Liver (tissue), 7 donors: ENCODE measurements at regions not wholly inside any gene's neighbourhood (a gene's known extent, or its start where the extent isn't known, plus 50 kb on each side); places are given as distances from the start of the nearest gene placed in this dataset.

Experiments used
- DNase-seq: peaks from one replicate; pipeline ENCODE4 v3.0.0-alpha.2; 2017; ENCODE audit warnings: low spot score
- H3K27ac ChIP-seq, 2 donors: one replicate each; pipeline ENCODE4 v1.7.0; 2013; ENCODE audit warnings: inconsistent platforms in 2 of 2, low read length in 2 of 2, control low read depth in 1 of 2, low read depth in 1 of 2, mild to moderate bottlenecking in 1 of 2
- H3K27me3 ChIP-seq, 4 donors: one replicate each; pipeline versions ENCODE4 v1.6.1 to v1.7.0; 2013; ENCODE audit warnings: low read length in 3 of 4, inconsistent platforms in 1 of 4, mild to moderate bottlenecking in 1 of 4, moderate library complexity in 1 of 4; ENCODE audit not compliant: control insufficient read depth in 4 of 4, insufficient read depth in 4 of 4
- H3K36me3 ChIP-seq, 4 donors: one replicate each; pipeline versions ENCODE4 v1.6.1 to v1.7.0; 2013; ENCODE audit warnings: low read length in 3 of 4, mild to moderate bottlenecking in 3 of 4, low read depth in 1 of 4, moderate library complexity in 1 of 4; ENCODE audit not compliant: control insufficient read depth in 4 of 4, insufficient read depth in 3 of 4
- H3K4me1 ChIP-seq, 4 donors: one replicate each; pipeline versions ENCODE4 v1.6.1 to v1.7.0; 2013; ENCODE audit warnings: low read length in 3 of 4, mild to moderate bottlenecking in 3 of 4, moderate library complexity in 1 of 4; ENCODE audit not compliant: control insufficient read depth in 4 of 4, insufficient read depth in 4 of 4
- H3K4me3 ChIP-seq, 3 donors: one replicate each; pipeline versions ENCODE4 v1.6.1 to v1.7.0; 2013; ENCODE audit warnings: low read length in 3 of 3, control low read depth in 1 of 3, low read depth in 1 of 3, mild to moderate bottlenecking in 1 of 3
- H3K9ac ChIP-seq, 2 donors: one replicate each; pipeline ENCODE4 v1.7.0; 2013; ENCODE audit warnings: low read length in 2 of 2, mild to moderate bottlenecking in 2 of 2, moderate library complexity in 2 of 2, control low read depth in 1 of 2, low read depth in 1 of 2
- H3K9me3 ChIP-seq, 4 donors: one replicate each; pipeline versions ENCODE4 v1.6.1 to v1.7.0; 2013; ENCODE audit warnings: low read length in 3 of 4; ENCODE audit not compliant: control insufficient read depth in 4 of 4
- EGR1 ChIP-seq, 2 donors: IDR thresholded peaks; 2 replicates each; pipeline ENCODE4 v1.6.1; 2016 to 2018; ENCODE audit warnings: antibody characterized with exemption in 2 of 2, low read depth in 2 of 2
- FOXA1 ChIP-seq: IDR thresholded peaks from 2 replicates; pipeline ENCODE4 v1.6.1; 2016; ENCODE audit warnings: antibody characterized with exemption
- FOXA2 ChIP-seq: IDR thresholded peaks from 2 replicates; pipeline ENCODE4 v1.6.1; 2016; ENCODE audit warnings: antibody characterized with exemption
- HNF4A ChIP-seq, 2 donors: conservative IDR thresholded peaks; 2 replicates each; pipeline ENCODE4 v1.6.1; 2016; ENCODE audit warnings: antibody characterized with exemption in 2 of 2, mild to moderate bottlenecking in 2 of 2
- HNF4G ChIP-seq: IDR thresholded peaks from 2 replicates; pipeline ENCODE4 v1.6.1; 2016; ENCODE audit warnings: antibody characterized with exemption
- JUND ChIP-seq, 2 donors: IDR thresholded peaks; 2 replicates each; pipeline ENCODE4 v1.6.1; 2016; ENCODE audit warnings: antibody characterized with exemption in 2 of 2
- NR2F2 ChIP-seq: IDR thresholded peaks from 2 replicates; pipeline ENCODE4 v1.6.1; 2016; ENCODE audit warnings: antibody characterized with exemption
- REST ChIP-seq: IDR thresholded peaks from 2 replicates; pipeline ENCODE4 v1.6.1; 2016; ENCODE audit warnings: antibody characterized with exemption, mild to moderate bottlenecking
- SP1 ChIP-seq: IDR thresholded peaks from 2 replicates; pipeline ENCODE4 v1.6.1; 2018; ENCODE audit warnings: antibody characterized with exemption, mild to moderate bottlenecking
- YY1 ChIP-seq: IDR thresholded peaks from 2 replicates; pipeline ENCODE4 v1.6.1; 2016; ENCODE audit warnings: antibody characterized with exemption, mild to moderate bottlenecking
- WGBS: extraction: QIAGEN DNeasy Blood & Tissue Kit; methylation state at CpG from one replicate; pipeline ENCODE4 v1.1.7; 2013; 5-methylcytosine and 5-hydroxymethylcytosine counted together
- TF ChIP-seq, protein P1 (sequence below): IDR thresholded peaks from 2 replicates; pipeline ENCODE4 v1.6.1; 2016; ENCODE audit warnings: antibody characterized with exemption
- TF ChIP-seq, protein P2 (sequence below): IDR thresholded peaks from 2 replicates; pipeline ENCODE4 v1.6.1; 2016; ENCODE audit warnings: antibody characterized with exemption
- donor health status: healthy.
- donor health status: healthy.
- donor health status: healthy.
- donor health status: healthy.

GRCh38 chr7:53272081-53272480, 236.6 kb downstream of the POM121L12 start (continued):
- TF ChIP-seq REST (no peak), FOXA1 (no peak), HNF4A (conservative IDR thresholded peaks at IDR 0.05) (no peak), HNF4G (no peak), JUND (IDR thresholded peaks at IDR 0.05) (no peak), SP1 (no peak), NR2F2 (no peak), EGR1 (IDR thresholded peaks at IDR 0.05; ENCODE audit: low read depth in 2 of 2) (no peak), FOXA2 (no peak), YY1 (no peak)
- TF ChIP-seq, protein P1, sequence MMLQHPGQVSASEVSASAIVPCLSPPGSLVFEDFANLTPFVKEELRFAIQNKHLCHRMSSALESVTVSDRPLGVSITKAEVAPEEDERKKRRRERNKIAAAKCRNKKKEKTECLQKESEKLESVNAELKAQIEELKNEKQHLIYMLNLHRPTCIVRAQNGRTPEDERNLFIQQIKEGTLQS, result no peak

GRCh38 chr7:53281312-53281711, 245.9 kb downstream of the POM121L12 start:
- TF ChIP-seq SP1, result no peak
- Histone ChIP-seq H3K4me1 (no peaks in the 10 kb centered on the region), H3K27me3 (no peaks in the 10 kb centered on the region), H3K9me3 (no peaks in the 10 kb centered on the region), H3K36me3 (no peaks in the 10 kb centered on the region), H3K4me3 (no peak overlapping the region), H3K9ac (no peak overlapping the region), H3K27ac (no peak overlapping the region)
- no peak for DNase-seq
- 84% methylated on average over 5 of the region's 5 CpGs for WGBS

GRCh38 chr7:53292341-53292740, 256.9 kb downstream of the POM121L12 start:
- Histone ChIP-seq H3K36me3 (no peaks in the 10 kb centered on the region), H3K27me3 (no peaks in the 10 kb centered on the region), H3K9me3 (no peaks in the 10 kb centered on the region), H3K9ac (no peak overlapping the region), H3K4me3 (no peak overlapping the region), H3K27ac (no peak overlapping the region), H3K4me1 (no peaks in the 10 kb centered on the region)
- DNase-seq, result no peak
- WGBS, result 55% methylated on average over 4 of the region's 4 CpGs
- TF ChIP-seq, protein P2, sequence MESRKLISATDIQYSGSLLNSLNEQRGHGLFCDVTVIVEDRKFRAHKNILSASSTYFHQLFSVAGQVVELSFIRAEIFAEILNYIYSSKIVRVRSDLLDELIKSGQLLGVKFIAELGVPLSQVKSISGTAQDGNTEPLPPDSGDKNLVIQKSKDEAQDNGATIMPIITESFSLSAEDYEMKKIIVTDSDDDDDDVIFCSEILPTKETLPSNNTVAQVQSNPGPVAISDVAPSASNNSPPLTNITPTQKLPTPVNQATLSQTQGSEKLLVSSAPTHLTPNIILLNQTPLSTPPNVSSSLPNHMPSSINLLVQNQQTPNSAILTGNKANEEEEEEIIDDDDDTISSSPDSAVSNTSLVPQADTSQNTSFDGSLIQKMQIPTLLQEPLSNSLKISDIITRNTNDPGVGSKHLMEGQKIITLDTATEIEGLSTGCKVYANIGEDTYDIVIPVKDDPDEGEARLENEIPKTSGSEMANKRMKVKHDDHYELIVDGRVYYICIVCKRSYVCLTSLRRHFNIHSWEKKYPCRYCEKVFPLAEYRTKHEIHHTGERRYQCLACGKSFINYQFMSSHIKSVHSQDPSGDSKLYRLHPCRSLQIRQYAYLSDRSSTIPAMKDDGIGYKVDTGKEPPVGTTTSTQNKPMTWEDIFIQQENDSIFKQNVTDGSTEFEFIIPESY, result no peak
